Caco-2 (cell line): ENCODE measurements at regions not wholly inside any gene's neighbourhood (a gene's known extent, or its start where the extent isn't known, plus 50 kb on each side); places are given as distances from the start of the nearest gene placed in this dataset.

Source experiments
- BruUV-seq: library from RNA; stranded (reverse); fragments of 400-500 nt; replicated peaks from 2 replicates; lab custom pipeline; 2021; lab: Mats Ljungman, UMichigan
- CTCF ChIA-PET: fragments of 300-600 bp; sonication (Branson Sonifier 250); formaldehyde crosslinking; loops from one replicate; lab custom pipeline; 2022; ENCODE audit warnings: antibody characterized with exemption; lab: Charles Lee
- POLR2A ChIA-PET: fragments of 300-600 bp; sonication (Branson Sonifier 250); formaldehyde crosslinking; loops from one replicate; lab custom pipeline; 2022; ENCODE audit warnings: antibody characterized with exemption; lab: Charles Lee
- DNase-seq, 2 experiments: peaks; one replicate each; pipeline versions ENCODE4 v3.0.0 to v3.0.0-alpha.2; 2020 to 2022
- H3K27me3 ChIP-seq: replicated peaks from 2 replicates; pipeline ENCODE4 v1.6.0; 2011; ENCODE audit warnings: low read length; ENCODE audit not compliant: control insufficient read depth, insufficient read depth
- H3K36me3 ChIP-seq: 2 replicates; pipeline ENCODE4 v1.5.1; 2011; ENCODE audit warnings: low read length; ENCODE audit not compliant: control insufficient read depth, insufficient read depth
- H3K4me1 ChIP-seq: fragments of 250-450 bp; sonication (Bioruptor Pico); 2 replicates; pipeline ENCODE4 v1.5.1; 2020; ENCODE audit warnings: mild to moderate bottlenecking
- H3K4me3 ChIP-seq: 2 replicates; pipeline ENCODE4 v1.5.1; 2011; ENCODE audit warnings: low read depth, mild to moderate bottlenecking, control low read depth, low read length
- H3K9me3 ChIP-seq: fragments of 250-450 bp; sonication (Bioruptor Pico); 2 replicates; pipeline ENCODE4 v1.5.1; 2020; ENCODE audit warnings: mild to moderate bottlenecking, moderate library complexity
- H3K27ac Mint-ChIP-seq: one replicate; pipeline ENCODE4 v1.8.0; 2022; ENCODE audit warnings: mixed read lengths; ENCODE audit not compliant: unreplicated experiment
- H3K27me3 Mint-ChIP-seq: one replicate; pipeline ENCODE4 v1.8.0; 2022; ENCODE audit warnings: mixed read lengths; ENCODE audit not compliant: insufficient read depth, unreplicated experiment
- H3K36me3 Mint-ChIP-seq: one replicate; pipeline ENCODE4 v1.8.0; 2022; ENCODE audit warnings: mild to moderate bottlenecking, mixed read lengths; ENCODE audit not compliant: insufficient read depth, unreplicated experiment
- H3K4me1 Mint-ChIP-seq: one replicate; pipeline ENCODE4 v1.8.0; 2022; ENCODE audit warnings: low read depth, mixed read lengths; ENCODE audit not compliant: unreplicated experiment
- H3K4me3 Mint-ChIP-seq: one replicate; pipeline ENCODE4 v1.8.0; 2022; ENCODE audit warnings: mild to moderate bottlenecking, moderate library complexity, mixed read lengths; ENCODE audit not compliant: unreplicated experiment
- H3K9me3 Mint-ChIP-seq: one replicate; pipeline ENCODE4 v1.8.0; 2022; ENCODE audit warnings: mixed read lengths; ENCODE audit not compliant: unreplicated experiment
- intact Hi-C: fragments of 100-400 bp; cut with micrococcal nuclease; formaldehyde crosslinking; loops from one replicate; pipeline ENCODE4 v1.10.0; 2022; ENCODE audit not compliant: unreplicated experiment
- TF ChIP-seq, protein P1 (sequence below), 2 experiments: fragments of 200-600 bp in 1 of 2; IDR thresholded peaks; 1 replicate in 1 of 2; 2 replicates in 1 of 2; pipeline versions ENCODE4 v1.5.1 to v1.8.0; 2011 to 2022; ENCODE audit warnings: antibody characterized with exemption in 1 of 2, control low read depth in 1 of 2, inconsistent platforms in 1 of 2, low read depth in 1 of 2, low read length in 1 of 2, mild to moderate bottlenecking in 1 of 2, moderate library complexity in 1 of 2; ENCODE audit not compliant: insufficient read depth in 1 of 2, severe bottlenecking in 1 of 2, unreplicated experiment in 1 of 2

DNA sequence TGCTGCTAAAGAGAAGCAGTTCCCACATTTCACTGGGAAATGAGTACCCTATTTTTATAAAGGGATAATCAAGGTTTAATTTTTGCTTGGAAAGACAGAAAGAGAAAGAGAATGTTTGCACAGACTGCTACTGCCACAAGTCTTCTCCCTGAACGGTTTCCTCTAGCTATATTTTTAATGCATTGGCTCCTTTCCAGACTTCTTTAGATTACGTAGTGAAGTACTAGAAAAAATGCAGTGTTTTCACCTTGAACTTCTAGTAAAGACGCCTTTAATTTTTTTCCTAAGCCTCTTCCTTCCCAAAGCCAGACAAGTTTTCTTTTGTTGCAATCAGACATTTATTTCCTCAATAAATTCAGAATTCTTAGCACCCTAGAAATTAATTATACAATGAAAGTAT, 248.3 kb upstream of the CCDC54 start:
- no peaks in the 10 kb centered on the region for H3K36me3 ChIP-seq
- TF ChIP-seq, protein P1, sequence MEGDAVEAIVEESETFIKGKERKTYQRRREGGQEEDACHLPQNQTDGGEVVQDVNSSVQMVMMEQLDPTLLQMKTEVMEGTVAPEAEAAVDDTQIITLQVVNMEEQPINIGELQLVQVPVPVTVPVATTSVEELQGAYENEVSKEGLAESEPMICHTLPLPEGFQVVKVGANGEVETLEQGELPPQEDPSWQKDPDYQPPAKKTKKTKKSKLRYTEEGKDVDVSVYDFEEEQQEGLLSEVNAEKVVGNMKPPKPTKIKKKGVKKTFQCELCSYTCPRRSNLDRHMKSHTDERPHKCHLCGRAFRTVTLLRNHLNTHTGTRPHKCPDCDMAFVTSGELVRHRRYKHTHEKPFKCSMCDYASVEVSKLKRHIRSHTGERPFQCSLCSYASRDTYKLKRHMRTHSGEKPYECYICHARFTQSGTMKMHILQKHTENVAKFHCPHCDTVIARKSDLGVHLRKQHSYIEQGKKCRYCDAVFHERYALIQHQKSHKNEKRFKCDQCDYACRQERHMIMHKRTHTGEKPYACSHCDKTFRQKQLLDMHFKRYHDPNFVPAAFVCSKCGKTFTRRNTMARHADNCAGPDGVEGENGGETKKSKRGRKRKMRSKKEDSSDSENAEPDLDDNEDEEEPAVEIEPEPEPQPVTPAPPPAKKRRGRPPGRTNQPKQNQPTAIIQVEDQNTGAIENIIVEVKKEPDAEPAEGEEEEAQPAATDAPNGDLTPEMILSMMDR (IDR thresholded peaks at IDR 0.05; ENCODE audit: insufficient read depth in 1 of 2, low read depth in 1 of 2, low read length in 1 of 2, severe bottlenecking in 1 of 2, unreplicated experiment in 1 of 2) = no peak
- H3K27ac Mint-ChIP-seq = no peak overlapping the region
- no peaks in the 10 kb centered on the region for H3K27me3 Mint-ChIP-seq
- intact Hi-C loops = no loop called here
- ChIA-PET CTCF (no interaction called here), POLR2A (no interaction called here)
- DNase-seq = no peak
- H3K9me3 ChIP-seq = no peaks in the 10 kb centered on the region
- H3K4me1 ChIP-seq = peaks cover 13% of the 10 kb centered on the region
- no peaks in the 10 kb centered on the region for H3K36me3 Mint-ChIP-seq
- peaks cover 8% of the 10 kb centered on the region for H3K4me1 Mint-ChIP-seq
- H3K4me3 ChIP-seq = no peak overlapping the region
- BruUV-seq = no TSS peak
- H3K4me3 Mint-ChIP-seq = no peak overlapping the region
- H3K27me3 ChIP-seq = no peaks in the 10 kb centered on the region
- peaks cover 12% of the 10 kb centered on the region for H3K9me3 Mint-ChIP-seq

DNA sequence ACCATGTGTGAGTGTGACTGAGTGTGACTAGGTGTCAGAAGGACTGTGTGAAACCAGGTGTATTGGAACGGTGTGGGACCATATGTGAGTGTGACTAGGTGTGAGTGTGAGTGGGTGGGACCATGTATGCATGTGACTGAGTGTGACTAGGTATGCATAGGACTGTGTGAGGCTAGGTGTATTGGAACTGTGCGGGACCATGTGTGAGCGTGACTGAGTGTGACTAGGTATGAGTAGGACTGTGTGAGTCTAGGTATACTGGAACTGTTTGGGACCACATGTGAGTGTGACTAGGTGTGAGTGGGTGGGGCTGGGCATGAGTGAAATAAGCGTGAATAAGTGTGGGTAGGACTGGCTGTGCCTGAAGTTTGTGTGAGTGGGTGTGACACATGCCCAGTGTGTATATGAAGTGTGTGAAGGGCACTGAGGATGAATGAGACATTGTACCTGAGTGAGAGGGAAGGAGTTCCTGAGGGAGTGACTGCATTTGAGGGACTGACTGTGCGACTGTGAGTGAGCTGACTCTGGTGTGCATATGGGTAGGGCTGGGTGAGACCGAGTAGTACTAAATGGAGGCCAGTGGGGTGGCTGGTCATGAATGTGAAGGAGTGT, 247.0 kb upstream of the CCDC54 start:
- Mint-ChIP-seq H3K27me3 (no peaks in the 10 kb centered on the region), H3K9me3 (peaks cover 12% of the 10 kb centered on the region), H3K4me1 (peaks cover 2% of the 10 kb centered on the region), H3K4me3 (no peak overlapping the region), H3K27ac (no peak overlapping the region), H3K36me3 (no peaks in the 10 kb centered on the region)
- no peaks in the 10 kb centered on the region for H3K27me3 ChIP-seq
- no peak overlapping the region for H3K4me3 ChIP-seq
- intact Hi-C loops = no loop called here
- ChIA-PET POLR2A (no interaction called here), CTCF (no interaction called here)
- H3K36me3 ChIP-seq = no peaks in the 10 kb centered on the region
- no TSS peak for BruUV-seq
- DNase-seq = no peak
- peaks cover 2% of the 10 kb centered on the region for H3K4me1 ChIP-seq
- no peaks in the 10 kb centered on the region for H3K9me3 ChIP-seq
- TF ChIP-seq, protein P1 (IDR thresholded peaks at IDR 0.05; ENCODE audit: insufficient read depth in 1 of 2, low read depth in 1 of 2, low read length in 1 of 2, severe bottlenecking in 1 of 2, unreplicated experiment in 1 of 2) = no peak

DNA sequence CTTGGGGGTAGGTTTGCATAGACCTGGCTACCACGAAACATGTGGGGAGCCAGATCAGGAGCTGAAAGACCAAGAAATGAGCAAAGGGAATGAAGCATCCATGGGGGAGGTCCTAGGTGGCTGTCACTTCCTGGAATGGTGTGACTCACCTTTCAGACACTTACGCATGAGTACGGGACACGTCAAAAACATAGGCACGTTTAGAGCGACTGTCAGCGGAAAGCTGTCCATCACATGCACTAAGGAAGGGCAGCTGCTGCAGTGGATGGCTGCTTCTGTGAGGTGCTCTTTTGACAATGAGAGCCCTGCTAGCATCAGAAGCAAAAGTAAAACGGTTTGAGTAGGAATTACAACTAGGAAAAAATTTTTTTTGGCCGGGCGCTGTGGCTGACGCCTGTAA, 244.6 kb upstream of the CCDC54 start:
- Mint-ChIP-seq H3K27ac (no peak overlapping the region), H3K9me3 (peaks cover 12% of the 10 kb centered on the region), H3K27me3 (no peaks in the 10 kb centered on the region), H3K36me3 (no peaks in the 10 kb centered on the region), H3K4me1 (no peaks in the 10 kb centered on the region), H3K4me3 (no peak overlapping the region)
- CTCF ChIA-PET = no interaction called here
- DNase-seq = no peak
- intact Hi-C loops = no loop called here
- Histone ChIP-seq H3K4me3 (no peak overlapping the region), H3K36me3 (no peaks in the 10 kb centered on the region), H3K9me3 (no peaks in the 10 kb centered on the region), H3K4me1 (no peaks in the 10 kb centered on the region), H3K27me3 (no peaks in the 10 kb centered on the region)
- TF ChIP-seq, protein P1 (IDR thresholded peaks at IDR 0.05; ENCODE audit: insufficient read depth in 1 of 2, low read depth in 1 of 2, low read length in 1 of 2, severe bottlenecking in 1 of 2, unreplicated experiment in 1 of 2) = no peak
- BruUV-seq = no TSS peak
- POLR2A ChIA-PET = no interaction called here
